Endodermal cell (in vitro differentiated cells): ENCODE measurements at regions not wholly inside any gene's neighbourhood (a gene's known extent, or its start where the extent isn't known, plus 50 kb on each side); places are given as distances from the start of the nearest gene placed in this dataset.
"Not testable (repeated sequence)": the region's sequence is repeated elsewhere in the genome, so short reads cannot be mapped to it uniquely, and the experiment has no call there.

Source experiments
- DNase-seq: peaks from one replicate; pipeline ENCODE4 v3.0.0-alpha.2; 2017
- H3K27ac ChIP-seq: 2 replicates; pipeline ENCODE4 v1.5.1; 2013; ENCODE audit warnings: mild to moderate bottlenecking, low read depth, low read length, moderate library complexity
- H3K27me3 ChIP-seq: 2 replicates; pipeline ENCODE4 v1.6.1; 2013; ENCODE audit warnings: mild to moderate bottlenecking, low read length, moderate library complexity; ENCODE audit not compliant: insufficient read depth, control insufficient read depth, poor library complexity, severe bottlenecking
- H3K36me3 ChIP-seq: 2 replicates; pipeline ENCODE4 v1.7.0; 2013; ENCODE audit warnings: mild to moderate bottlenecking, low read length, moderate library complexity; ENCODE audit not compliant: control insufficient read depth, insufficient read depth
- H3K4me1 ChIP-seq: one replicate; pipeline ENCODE4 v1.7.0; 2013; ENCODE audit warnings: low read length; ENCODE audit not compliant: control insufficient read depth, insufficient read depth
- H3K4me3 ChIP-seq: 2 replicates; pipeline ENCODE4 v1.5.1; 2013; ENCODE audit warnings: mild to moderate bottlenecking, low read length, moderate library complexity
- H3K9ac ChIP-seq: 2 replicates; pipeline ENCODE4 v1.6.1; 2013; ENCODE audit warnings: mild to moderate bottlenecking, low read length, moderate library complexity; ENCODE audit not compliant: poor library complexity, severe bottlenecking; ENCODE audit errors: extremely low read depth
- H3K9me3 ChIP-seq: 2 replicates; pipeline ENCODE4 v1.6.1; 2013; ENCODE audit warnings: mild to moderate bottlenecking, low read length, moderate library complexity; ENCODE audit not compliant: control insufficient read depth
- H3K27ac Mint-ChIP-seq: 2 replicates; pipeline ENCODE4 v1.8.0; 2020; ENCODE audit warnings: mixed read lengths
- H3K27me3 Mint-ChIP-seq: 2 replicates; pipeline ENCODE4 v1.8.0; 2021; ENCODE audit warnings: mild to moderate bottlenecking, mixed read lengths; ENCODE audit not compliant: insufficient read depth
- H3K36me3 Mint-ChIP-seq: 2 replicates; pipeline ENCODE4 v1.8.0; 2020; ENCODE audit warnings: low read depth, mixed read lengths
- H3K4me1 Mint-ChIP-seq: 2 replicates; pipeline ENCODE4 v1.8.0; 2020; ENCODE audit warnings: mixed read lengths
- H3K4me3 Mint-ChIP-seq: 2 replicates; pipeline ENCODE4 v1.8.0; 2020; ENCODE audit warnings: mild to moderate bottlenecking, moderate library complexity, mixed read lengths
- H3K9me3 Mint-ChIP-seq: 2 replicates; pipeline ENCODE4 v1.8.0; 2020; ENCODE audit warnings: mild to moderate bottlenecking, mixed read lengths
- WGBS, 2 experiments: methylation state at CpG; one replicate each; pipeline versions ENCODE4 v1.1.5 to v1.1.7; 2013; ENCODE audit warnings: missing lambda C conversion rate in 2 of 2, mixed read lengths in 1 of 2; ENCODE audit not compliant: insufficient coverage in 1 of 2, insufficient read length in 1 of 2; 5-methylcytosine and 5-hydroxymethylcytosine counted together

- peak; percentile 41 for DNase-seq
- not testable (repeated sequence) for H3K4me3 ChIP-seq, H3K4me1 ChIP-seq, H3K4me3 Mint-ChIP-seq, H3K36me3 ChIP-seq, H3K9me3 Mint-ChIP-seq, H3K27ac ChIP-seq, H3K36me3 Mint-ChIP-seq, H3K27me3 ChIP-seq, H3K9ac ChIP-seq, H3K9me3 ChIP-seq
- Mint-ChIP-seq H3K4me1 (peaks cover 16% of the 10 kb centered on the region), H3K27me3 (peaks cover 47% of the 10 kb centered on the region), H3K27ac (peak overlapping the region; percentile 32)
- WGBS, 2 experiments, result 20 to 61% methylated on average over 1 to 7 of the region's 8 CpGs
Observed at GRCh38 chr16:29202025-29202632, 204.4 kb downstream of the NPIPB11 start.

- H3K27ac Mint-ChIP-seq, H3K4me3 ChIP-seq, H3K9me3 ChIP-seq, H3K4me1 ChIP-seq, H3K36me3 Mint-ChIP-seq, H3K36me3 ChIP-seq, H3K27ac ChIP-seq, H3K9me3 Mint-ChIP-seq, H3K4me3 Mint-ChIP-seq, H3K27me3 ChIP-seq, H3K9ac ChIP-seq: not testable (repeated sequence)
- peaks cover 16% of the 10 kb centered on the region for H3K4me1 Mint-ChIP-seq
- peaks cover 44% of the 10 kb centered on the region for H3K27me3 Mint-ChIP-seq
- WGBS, 2 experiments, result 88 to 89% methylated on average over 13 to 25 of the region's 25 CpGs
- DNase-seq, result peak; percentile 40
Observed at GRCh38 chr16:29201296-29202024, 205.1 kb downstream of the NPIPB11 start.

- not testable (repeated sequence) for H3K27ac Mint-ChIP-seq, H3K4me3 Mint-ChIP-seq, H3K9me3 Mint-ChIP-seq, H3K27me3 ChIP-seq, H3K9ac ChIP-seq, H3K4me1 ChIP-seq, H3K36me3 Mint-ChIP-seq, H3K27ac ChIP-seq, DNase-seq, H3K36me3 ChIP-seq, H3K9me3 ChIP-seq, H3K4me3 ChIP-seq
- H3K4me1 Mint-ChIP-seq, result peaks cover 16% of the 10 kb centered on the region
- WGBS, 2 experiments, result 99% methylated on average over 8 of the region's 9 CpGs; no CpG with 5 or more reads in 1 of the 2 experiments
- H3K27me3 Mint-ChIP-seq, result peaks cover 40% of the 10 kb centered on the region
Observed at GRCh38 chr16:29200681-29201080, 205.8 kb downstream of the NPIPB11 start.

GRCh38 chr16:29200135-29200601 lies 206.3 kb downstream of the NPIPB11 start:
- H3K4me3 Mint-ChIP-seq, H3K36me3 ChIP-seq, H3K27ac ChIP-seq, H3K36me3 Mint-ChIP-seq, H3K27me3 ChIP-seq, H3K9me3 Mint-ChIP-seq, DNase-seq, H3K4me1 ChIP-seq, H3K27ac Mint-ChIP-seq, H3K9me3 ChIP-seq, H3K4me3 ChIP-seq, H3K9ac ChIP-seq: not testable (repeated sequence)
- Mint-ChIP-seq H3K27me3 (peaks cover 34% of the 10 kb centered on the region), H3K4me1 (peaks cover 16% of the 10 kb centered on the region)
- WGBS, 2 experiments, result 92 to 100% methylated on average over 3 to 9 of the region's 12 CpGs

GRCh38 chr16:29199626-29200025 lies 206.9 kb downstream of the NPIPB11 start:
- H3K4me1 Mint-ChIP-seq, result peaks cover 16% of the 10 kb centered on the region
- not testable (repeated sequence) for H3K4me3 Mint-ChIP-seq, H3K9ac ChIP-seq, H3K9me3 Mint-ChIP-seq, H3K27ac Mint-ChIP-seq, H3K4me3 ChIP-seq, H3K36me3 ChIP-seq, H3K4me1 ChIP-seq, H3K27ac ChIP-seq, H3K9me3 ChIP-seq, H3K27me3 ChIP-seq, H3K36me3 Mint-ChIP-seq
- 93% methylated on average over 15 of the region's 15 CpGs; no CpG with 5 or more reads in 1 of the 2 experiments for WGBS, 2 experiments
- peak; percentile 21 for DNase-seq
- peaks cover 31% of the 10 kb centered on the region for H3K27me3 Mint-ChIP-seq
